Choroid plexus epithelial cell (primary cell): ENCODE measurements at regions not wholly inside any gene's neighbourhood (a gene's known extent, or its start where the extent isn't known, plus 50 kb on each side); places are given as distances from the start of the nearest gene placed in this dataset.

Experiments used
- DNase-seq: peaks from one replicate; pipeline ENCODE4 v3.0.0-alpha.2; 2010; ENCODE audit warnings: low read depth
- H3K4me3 ChIP-seq: 2 replicates; pipeline ENCODE4 v1.5.1; 2011; ENCODE audit warnings: low read depth, mild to moderate bottlenecking, control low read depth, low read length, moderate library complexity
- CTCF ChIP-seq: conservative IDR thresholded peaks from 2 replicates; pipeline ENCODE4 v1.5.1; 2011; ENCODE audit warnings: low read depth, mild to moderate bottlenecking, control low read depth, inconsistent platforms, low read length, moderate library complexity

GRCh38 chr6:168228676-168229367 lies 90.8 kb downstream of the DACT2 start:
- DNase-seq, result no peak
- no peak overlapping the region for H3K4me3 ChIP-seq
- TF ChIP-seq CTCF, result no peak

- no peak for DNase-seq
- no peak overlapping the region for H3K4me3 ChIP-seq
- no peak for TF ChIP-seq CTCF
These were observed 91.7 kb downstream of the DACT2 start for GRCh38 chr6:168227840-168228239.

GRCh38 chr6:168226902-168227318 lies 92.7 kb downstream of the DACT2 start:
- no peak for DNase-seq
- H3K4me3 ChIP-seq, result no peak overlapping the region
- no peak for TF ChIP-seq CTCF

- no peak for DNase-seq
- no peak overlapping the region for H3K4me3 ChIP-seq
- TF ChIP-seq CTCF, result no peak
These were observed 93.4 kb downstream of the DACT2 start for GRCh38 chr6:168226061-168226752.

- H3K4me3 ChIP-seq, result no peak overlapping the region
- no peak for DNase-seq
- no peak for TF ChIP-seq CTCF
These were observed 94.1 kb downstream of the DACT2 start for GRCh38 chr6:168225471-168225911.

- DNase-seq, result no peak
- no peak for TF ChIP-seq CTCF
- no peak overlapping the region for H3K4me3 ChIP-seq
These were observed 95.8 kb downstream of the DACT2 start for GRCh38 chr6:168223755-168224154.

GRCh38 chr6:168223150-168223549 lies 96.4 kb downstream of the DACT2 start:
- no peak for TF ChIP-seq CTCF
- no peak overlapping the region for H3K4me3 ChIP-seq
- DNase-seq, result no peak
